ENCODE measurements at regions not wholly inside any gene's neighbourhood (a gene's known extent, or its start where the extent isn't known, plus 50 kb on each side); places are given as distances from the start of the nearest gene placed in this dataset.
"Not testable (repeated sequence)": the region's sequence is repeated elsewhere in the genome, so short reads cannot be mapped to it uniquely, and the experiment has no call there.

- DNase-seq, result not testable (repeated sequence)
These were observed 549.4 kb downstream of the TRAM1L1 start for GRCh38 chr4:116536024-116536423.

DNA sequence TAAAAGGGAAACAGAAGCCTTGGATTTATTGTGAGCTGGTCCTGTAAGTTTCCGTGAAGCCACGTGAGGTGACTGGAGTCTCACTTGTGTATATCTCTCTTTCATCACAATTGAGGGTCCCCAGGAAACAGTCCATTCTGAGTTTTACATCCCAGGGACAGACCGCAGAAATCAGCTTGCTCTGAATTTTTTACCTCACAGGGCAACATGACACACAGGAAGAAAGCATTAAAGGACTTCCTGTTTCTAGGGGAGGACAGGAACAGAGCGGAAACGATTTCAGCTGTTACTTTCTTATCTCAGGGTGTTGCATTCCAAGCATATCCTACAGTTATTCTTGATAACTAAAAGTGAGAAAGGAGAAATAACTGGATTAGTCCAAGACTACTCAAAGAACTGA lies 553.5 kb downstream of the TRAM1L1 start:
- DNase-seq, result no peak

- DNase-seq, result no peak
These were observed 554.4 kb downstream of the TRAM1L1 start for GRCh38 chr4:116531026-116531425.

DNA sequence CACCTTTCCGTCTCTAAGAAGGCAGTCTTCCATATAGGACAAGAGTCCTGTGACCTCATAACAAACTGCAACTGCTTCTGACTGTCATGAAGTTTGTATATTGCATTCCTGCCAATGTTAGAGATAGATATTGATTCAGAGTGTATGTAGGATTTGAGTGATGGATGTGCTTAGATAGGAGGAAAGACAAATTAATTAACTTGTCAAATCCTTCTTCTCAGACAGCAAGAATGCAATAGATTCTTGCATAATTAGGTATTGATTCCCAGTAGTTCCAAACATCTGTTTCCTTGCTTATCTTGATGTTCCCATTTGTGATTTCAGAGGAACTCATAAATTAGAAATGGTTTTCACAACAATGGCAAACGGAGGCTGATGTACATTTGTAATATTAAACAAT lies 555.3 kb downstream of the TRAM1L1 start:
- no peak for DNase-seq

DNA sequence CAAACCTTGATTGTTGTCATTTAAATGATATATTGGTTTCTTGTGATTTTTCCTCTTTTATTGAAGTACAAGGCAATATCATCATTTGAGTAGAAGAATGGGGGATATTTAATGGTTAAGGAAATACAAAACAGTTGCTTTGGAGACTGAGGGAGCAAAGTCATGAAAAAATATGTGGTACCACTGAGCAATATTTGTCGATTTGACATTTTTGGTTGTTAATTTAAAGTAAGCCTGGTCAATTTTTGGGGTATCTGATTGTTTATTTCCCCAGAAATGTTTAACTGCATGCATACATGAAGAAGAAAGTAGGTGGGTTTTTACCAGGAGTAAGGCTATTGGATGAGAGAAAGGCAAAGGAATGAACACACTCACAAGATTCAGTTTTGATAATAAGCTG lies 556.2 kb downstream of the TRAM1L1 start:
- DNase-seq, result no peak

- DNase-seq, result no peak
These were observed 562.5 kb downstream of the TRAM1L1 start for GRCh38 chr4:116522922-116523321.

GRCh38 chr4:116520886-116521285 lies 564.5 kb downstream of the TRAM1L1 start:
- no peak for DNase-seq

DNA sequence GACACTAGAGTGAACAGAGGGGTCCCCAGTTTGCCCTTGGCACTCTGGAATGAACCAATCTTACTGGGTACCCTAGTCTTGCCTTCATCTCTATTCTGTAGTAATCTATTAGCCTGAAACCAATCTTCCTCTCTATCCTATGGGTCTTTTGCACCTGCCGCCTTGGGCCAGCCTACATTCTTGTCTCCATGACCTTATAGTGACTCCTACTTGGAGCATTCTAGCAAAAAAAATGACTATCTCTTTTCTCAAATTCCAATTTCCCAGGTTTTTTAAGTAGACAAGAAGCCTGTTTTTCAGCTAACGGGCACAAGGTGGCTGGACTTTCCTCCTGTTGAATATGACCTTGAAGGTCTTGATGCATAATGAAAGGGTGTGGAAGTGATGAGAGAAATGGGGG lies 568.7 kb downstream of the TRAM1L1 start:
- no peak for DNase-seq

GRCh38 chr4:116515959-116516358 lies 569.4 kb downstream of the TRAM1L1 start:
- DNase-seq, result no peak

GRCh38 chr4:116512552-116512951 lies 572.8 kb downstream of the TRAM1L1 start:
- no peak for DNase-seq

DNA sequence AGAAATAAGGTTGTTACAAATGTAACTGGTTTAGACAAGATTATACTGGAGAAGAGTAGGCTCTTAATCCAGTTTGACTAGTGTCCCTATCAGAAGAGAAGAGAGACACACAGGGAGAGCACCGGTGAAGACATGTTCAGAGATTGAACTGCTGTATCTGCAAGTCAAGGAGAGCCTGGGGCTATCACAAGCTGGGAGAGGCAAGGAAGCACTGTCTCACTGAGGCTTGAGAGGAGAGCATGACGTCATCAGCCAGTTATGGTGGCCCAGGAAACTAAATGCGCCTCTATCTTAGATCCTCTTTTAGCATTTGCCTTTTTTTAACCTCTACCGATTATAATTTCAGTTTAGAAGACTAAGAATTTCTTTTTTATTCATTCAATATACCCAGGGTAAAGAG lies 583.4 kb downstream of the TRAM1L1 start:
- no peak for DNase-seq

- DNase-seq, result no peak
These were observed 585.2 kb downstream of the TRAM1L1 start for GRCh38 chr4:116500225-116500624.

DNA sequence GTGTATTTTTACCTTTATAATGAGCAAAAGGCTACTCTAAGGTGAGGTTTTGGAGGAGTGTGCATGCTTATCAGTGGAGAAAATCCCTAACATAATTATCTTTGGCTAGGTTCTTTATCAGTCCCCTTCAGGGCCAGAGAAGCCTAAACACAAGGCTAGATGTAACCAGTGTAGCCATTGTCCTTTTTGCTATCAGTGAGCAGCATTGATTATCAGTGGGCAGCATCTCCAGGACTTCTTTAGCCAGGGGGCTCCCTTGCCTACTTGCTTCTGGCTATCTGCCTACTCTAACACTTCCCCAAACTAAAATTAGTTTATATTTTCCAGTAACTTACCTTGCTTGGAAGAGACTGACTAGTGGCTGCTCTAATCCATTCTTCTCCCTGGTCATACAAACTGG lies 595.6 kb downstream of the TRAM1L1 start:
- DNase-seq, result no peak

DNA sequence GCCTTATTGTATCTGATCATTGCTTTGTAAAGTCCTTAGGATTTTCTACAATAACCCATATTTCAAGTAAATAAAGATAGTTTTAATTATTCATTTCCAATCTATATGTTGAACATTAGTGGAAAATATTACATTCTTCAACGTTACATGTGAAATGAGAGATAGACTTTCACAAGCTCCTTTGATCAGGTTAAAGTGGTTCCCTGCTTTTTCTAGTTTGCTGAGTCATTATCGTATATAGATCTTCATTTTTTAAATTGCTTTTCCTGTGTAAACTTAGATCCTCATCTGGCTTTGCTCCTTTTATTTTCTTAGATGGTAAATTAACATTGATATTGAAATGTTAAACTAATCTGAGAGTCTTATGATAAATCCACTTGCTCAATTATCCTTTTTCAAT lies 599.0 kb downstream of the TRAM1L1 start:
- no peak for DNase-seq

DNA sequence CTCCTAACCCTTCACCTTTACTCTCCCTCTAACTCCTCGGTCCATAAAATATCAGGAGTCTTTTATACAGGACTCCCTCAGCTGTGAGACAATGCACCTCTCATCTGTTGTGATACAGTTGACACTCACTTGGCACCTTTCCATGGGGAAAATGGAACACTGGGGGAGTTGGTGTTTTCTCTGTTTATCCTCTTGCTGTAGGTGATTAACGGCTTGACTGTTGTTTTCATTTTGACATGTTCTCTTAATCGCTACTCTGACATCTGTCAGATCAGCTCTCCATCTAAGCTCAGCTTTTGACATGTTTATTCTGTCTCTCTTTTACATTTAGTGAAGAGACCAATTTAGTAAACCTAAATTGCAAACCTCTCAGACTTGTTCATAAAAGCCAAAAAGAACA lies 604.8 kb downstream of the TRAM1L1 start:
- DNase-seq, result no peak

- no peak for DNase-seq
These were observed 607.0 kb downstream of the TRAM1L1 start for GRCh38 chr4:116478343-116478742.

- DNase-seq, result no peak
These were observed 615.8 kb downstream of the TRAM1L1 start for GRCh38 chr4:116469582-116469981.

- no peak for DNase-seq
These were observed 632.2 kb downstream of the TRAM1L1 start for GRCh38 chr4:116453127-116453526.

- DNase-seq, result no peak
These were observed 635.6 kb downstream of the TRAM1L1 start for GRCh38 chr4:116449764-116450163.

- no peak for DNase-seq
These were observed 641.3 kb downstream of the TRAM1L1 start for GRCh38 chr4:116444117-116444516.

GRCh38 chr4:116438981-116439729 lies 646.2 kb downstream of the TRAM1L1 start:
- no peak for DNase-seq

DNA sequence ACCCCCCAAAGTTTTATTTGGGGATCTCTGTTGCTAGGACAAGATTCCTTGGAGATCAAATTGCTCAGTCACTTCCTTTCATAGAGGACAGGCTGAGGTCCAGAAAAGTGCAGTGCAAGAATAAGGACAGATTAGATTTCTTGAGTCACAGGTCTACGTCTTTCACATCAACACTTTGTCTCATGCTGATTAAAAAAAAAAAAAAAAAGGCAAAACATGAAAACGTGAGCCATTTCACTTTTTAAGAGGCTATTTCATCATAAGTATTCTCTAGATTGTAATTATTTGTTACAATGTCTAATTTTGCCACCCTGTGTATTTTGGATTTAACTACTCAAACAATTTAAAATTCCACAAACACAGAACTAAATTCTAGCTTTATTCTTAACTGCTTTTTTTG lies 647.0 kb downstream of the TRAM1L1 start:
- no peak for DNase-seq

DNA sequence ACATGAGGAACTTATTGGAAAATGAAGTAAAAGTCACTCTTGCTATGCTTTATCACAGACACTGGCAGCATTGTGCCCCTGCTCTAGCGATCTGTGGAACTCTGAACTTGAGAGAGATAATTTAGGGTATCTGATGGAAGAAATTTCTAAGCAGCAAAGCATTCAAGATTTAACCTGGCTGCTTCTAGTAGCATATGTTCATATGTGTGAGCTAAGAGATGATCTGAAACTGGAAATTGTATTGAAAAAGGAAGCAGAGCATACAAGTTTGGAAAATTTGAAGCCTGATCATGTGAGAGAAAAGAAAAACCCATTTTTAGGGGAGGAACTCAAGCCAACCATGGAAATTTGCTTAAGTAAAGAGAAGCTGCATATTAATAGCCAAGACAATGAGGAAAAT lies 657.7 kb downstream of the TRAM1L1 start:
- no peak for DNase-seq

- no peak for DNase-seq
These were observed 672.2 kb downstream of the TRAM1L1 start for GRCh38 chr4:116413222-116413621.

DNA sequence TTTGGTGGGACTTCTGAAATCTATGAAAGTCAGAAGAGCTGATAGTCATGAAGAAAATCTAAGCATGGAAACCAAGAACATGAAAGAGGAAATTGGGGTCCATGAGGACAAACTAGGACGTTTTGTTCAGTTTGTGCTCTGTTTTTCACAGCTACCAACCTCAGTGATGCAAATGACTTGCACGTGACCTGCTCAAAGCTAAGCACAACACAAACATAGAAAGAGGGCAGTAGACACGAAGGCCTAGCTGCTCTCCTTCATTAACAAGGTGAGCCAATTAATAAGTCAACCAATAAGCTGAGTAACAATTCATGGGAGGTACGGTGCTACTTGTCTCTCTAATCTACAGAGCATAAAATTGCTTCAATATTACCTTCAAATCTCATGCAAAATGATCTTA lies 684.1 kb downstream of the TRAM1L1 start:
- DNase-seq, result no peak

Measured in NCI-H526 treated with DMSO at 0.1 percent for 48 hours (cell line).